ENCODE measurements at regions not wholly inside any gene's neighbourhood (a gene's known extent, or its start where the extent isn't known, plus 50 kb on each side); places are given as distances from the start of the nearest gene placed in this dataset.

- TF ChIP-seq CTCF (conservative IDR thresholded peaks at IDR 0.05; ENCODE audit: low read length) (no peak), EZH2phosphoT487 (IDR thresholded peaks at IDR 0.05; ENCODE audit: borderline replicate concordance, low read depth, low read length) (no peak)
Observed at GRCh38 chr7:153920126-153920525, 132.1 kb upstream of the DPP6 start.
